ENCODE measurements at regions not wholly inside any gene's neighbourhood (a gene's known extent, or its start where the extent isn't known, plus 50 kb on each side); places are given as distances from the start of the nearest gene placed in this dataset.

- DNase-seq: no peak
Measured at GRCh38 chr2:2823061-2823753, 492.1 kb upstream of the MYT1L start.

GRCh38 chr2:2822143-2822542 lies 491.1 kb upstream of the MYT1L start:
- DNase-seq: no peak

GRCh38 chr2:2812648-2813047 lies 481.6 kb upstream of the MYT1L start:
- DNase-seq: no peak

GRCh38 chr2:2812117-2812516 lies 481.0 kb upstream of the MYT1L start:
- DNase-seq: no peak

GRCh38 chr2:2810504-2810903 lies 479.4 kb upstream of the MYT1L start:
- no peak for DNase-seq

- no peak for DNase-seq
Measured at GRCh38 chr2:2809771-2810170, 478.7 kb upstream of the MYT1L start.

GRCh38 chr2:2808551-2809058 lies 477.5 kb upstream of the MYT1L start:
- DNase-seq: no peak

- no peak for DNase-seq
Measured at GRCh38 chr2:2806711-2807110, 475.6 kb upstream of the MYT1L start.

- no peak for DNase-seq
Measured at GRCh38 chr2:2805263-2805662, 474.2 kb upstream of the MYT1L start.

- no peak for DNase-seq
Measured at GRCh38 chr2:2804528-2804927, 473.5 kb upstream of the MYT1L start.

GRCh38 chr2:2801458-2801857 lies 470.4 kb upstream of the MYT1L start:
- DNase-seq: no peak

- no peak for DNase-seq
Measured at GRCh38 chr2:2800697-2801096, 469.6 kb upstream of the MYT1L start.

GRCh38 chr2:2800001-2800400 lies 468.9 kb upstream of the MYT1L start:
- no peak for DNase-seq

- no peak for DNase-seq
Measured at GRCh38 chr2:2799151-2799697, 468.1 kb upstream of the MYT1L start.

- no peak for DNase-seq
Measured at GRCh38 chr2:2798337-2798736, 467.3 kb upstream of the MYT1L start.

- DNase-seq: no peak
Measured at GRCh38 chr2:2797797-2798196, 466.7 kb upstream of the MYT1L start.

- no peak for DNase-seq
Measured at GRCh38 chr2:2796207-2796606, 465.1 kb upstream of the MYT1L start.

- DNase-seq: no peak
Measured at GRCh38 chr2:2795438-2796091, 464.5 kb upstream of the MYT1L start.

- no peak for DNase-seq
Measured at GRCh38 chr2:2793925-2794560, 463.0 kb upstream of the MYT1L start.

- no peak for DNase-seq
Measured at GRCh38 chr2:2793514-2793913, 462.4 kb upstream of the MYT1L start.

- no peak for DNase-seq
Measured at GRCh38 chr2:2791606-2792005, 460.5 kb upstream of the MYT1L start.

- DNase-seq: no peak
Measured at GRCh38 chr2:2791031-2791430, 460.0 kb upstream of the MYT1L start.

GRCh38 chr2:2788076-2788475 lies 457.0 kb upstream of the MYT1L start:
- DNase-seq: no peak

Measured in MV-4-11 (cell line).